ENCODE measurements at regions not wholly inside any gene's neighbourhood (a gene's known extent, or its start where the extent isn't known, plus 50 kb on each side); places are given as distances from the start of the nearest gene placed in this dataset.

- no peak for TF ChIP-seq POLR2A (IDR thresholded peaks at IDR 0.05)
- no peak for TF ChIP-seq CTCF (IDR thresholded peaks at IDR 0.05)
- TF ChIP-seq POLR2AphosphoS5 (IDR thresholded peaks at IDR 0.05) = no peak
- no peak for TF ChIP-seq EP300 (IDR thresholded peaks at IDR 0.05)
Observed at GRCh38 chr21:35619184-35619583, 441.1 kb downstream of the SETD4 start.

Data from upper lobe of left lung (tissue), 4 donors.